ENCODE measurements at regions not wholly inside any gene's neighbourhood (a gene's known extent, or its start where the extent isn't known, plus 50 kb on each side); places are given as distances from the start of the nearest gene placed in this dataset.
"Not testable (repeated sequence)": the region's sequence is repeated elsewhere in the genome, so short reads cannot be mapped to it uniquely, and the experiment has no call there.

GRCh38 chr9:41063243-41063642 lies 65.2 kb downstream of the FOXD4L6 start:
- TF ChIP-seq, protein P1, sequence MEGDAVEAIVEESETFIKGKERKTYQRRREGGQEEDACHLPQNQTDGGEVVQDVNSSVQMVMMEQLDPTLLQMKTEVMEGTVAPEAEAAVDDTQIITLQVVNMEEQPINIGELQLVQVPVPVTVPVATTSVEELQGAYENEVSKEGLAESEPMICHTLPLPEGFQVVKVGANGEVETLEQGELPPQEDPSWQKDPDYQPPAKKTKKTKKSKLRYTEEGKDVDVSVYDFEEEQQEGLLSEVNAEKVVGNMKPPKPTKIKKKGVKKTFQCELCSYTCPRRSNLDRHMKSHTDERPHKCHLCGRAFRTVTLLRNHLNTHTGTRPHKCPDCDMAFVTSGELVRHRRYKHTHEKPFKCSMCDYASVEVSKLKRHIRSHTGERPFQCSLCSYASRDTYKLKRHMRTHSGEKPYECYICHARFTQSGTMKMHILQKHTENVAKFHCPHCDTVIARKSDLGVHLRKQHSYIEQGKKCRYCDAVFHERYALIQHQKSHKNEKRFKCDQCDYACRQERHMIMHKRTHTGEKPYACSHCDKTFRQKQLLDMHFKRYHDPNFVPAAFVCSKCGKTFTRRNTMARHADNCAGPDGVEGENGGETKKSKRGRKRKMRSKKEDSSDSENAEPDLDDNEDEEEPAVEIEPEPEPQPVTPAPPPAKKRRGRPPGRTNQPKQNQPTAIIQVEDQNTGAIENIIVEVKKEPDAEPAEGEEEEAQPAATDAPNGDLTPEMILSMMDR (IDR thresholded peaks at IDR 0.05), result not testable (repeated sequence)
- not testable (repeated sequence) for TF ChIP-seq POLR2A (IDR thresholded peaks at IDR 0.05)

Measured in ovary (tissue), 3 donors.